ENCODE measurements at regions not wholly inside any gene's neighbourhood (a gene's known extent, or its start where the extent isn't known, plus 50 kb on each side); places are given as distances from the start of the nearest gene placed in this dataset.

DNA sequence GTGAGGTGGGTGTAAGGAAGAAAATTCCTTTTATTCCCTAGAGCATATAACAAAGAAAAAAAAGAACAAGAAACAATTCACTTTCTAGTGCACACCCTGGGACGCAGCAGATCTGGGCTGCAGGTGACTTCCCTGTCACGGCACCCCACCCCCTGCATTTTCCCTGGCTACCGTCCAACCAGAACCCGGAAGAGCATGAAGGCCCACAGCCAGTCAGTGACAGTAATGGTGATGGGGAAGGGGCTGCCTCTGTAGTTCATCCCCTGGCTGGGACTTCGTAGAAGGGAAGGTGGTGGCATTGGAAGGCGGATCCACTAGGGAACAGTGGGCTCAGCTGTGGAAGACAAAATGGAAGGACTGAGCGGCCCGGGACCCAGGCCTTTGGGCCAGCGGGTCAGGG is 236.7 kb downstream of the BUB3 start:
- Histone ChIP-seq H3K27ac (ENCODE audit: extremely low read length, insufficient read depth, low read length) (no peak overlapping the region), H3K36me3 (replicated peaks in 1 of 2; ENCODE audit: control insufficient read depth in 1 of 2, insufficient read depth in 2 of 2, low read length in 2 of 2) (no peaks in the 10 kb centered on the region), H3K4me1 (ENCODE audit: insufficient read depth, low read length) (no peaks in the 10 kb centered on the region), H4K20me1 (ENCODE audit: insufficient read depth, low read length) (no peaks in the 10 kb centered on the region), H3K9me3 (ENCODE audit: low read length) (peaks cover 19% of the 10 kb centered on the region), H3K4me3 (replicated peaks in 1 of 3; ENCODE audit: insufficient read depth in 1 of 3, low read depth in 2 of 3, low read length in 3 of 3) (no peak overlapping the region), H3K79me2 (ENCODE audit: insufficient read depth, low read length) (no peaks in the 10 kb centered on the region), H3K4me2 (ENCODE audit: low read depth, low read length) (no peak overlapping the region), H3K27me3 (ENCODE audit: control insufficient read depth in 1 of 2, insufficient read depth in 2 of 2, low read length in 2 of 2) (peaks cover 1 to 3% of the 10 kb centered on the region in 2 experiments; a peak in 2 of 5 replicates), H2AFZ (ENCODE audit: low read length) (no peak overlapping the region), H3K9ac (ENCODE audit: insufficient read depth, low read depth, low read length) (no peak overlapping the region)
- DNase-seq (ENCODE audit: low spot score) (no peak), FAIRE-seq (no peak), ATAC-seq (no peak)
- POLR2A ChIA-PET: no interaction called here
- in situ Hi-C loops (cut with HindIII; ENCODE audit: extremely low pct_ligation_motif_present, low pct_unique_long_range_greater_than_20kb) (no loop called here), intact Hi-C loops (cut with micrococcal nuclease; ENCODE audit: unreplicated experiment) (no loop called here)
- TF ChIP-seq ZNF468 (CRISPR knock-in tag; IDR thresholded peaks at IDR 0.05): no peak
- TF ChIP-seq, protein P1, sequence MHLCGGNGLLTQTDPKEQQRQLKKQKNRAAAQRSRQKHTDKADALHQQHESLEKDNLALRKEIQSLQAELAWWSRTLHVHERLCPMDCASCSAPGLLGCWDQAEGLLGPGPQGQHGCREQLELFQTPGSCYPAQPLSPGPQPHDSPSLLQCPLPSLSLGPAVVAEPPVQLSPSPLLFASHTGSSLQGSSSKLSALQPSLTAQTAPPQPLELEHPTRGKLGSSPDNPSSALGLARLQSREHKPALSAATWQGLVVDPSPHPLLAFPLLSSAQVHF (CRISPR knock-in tag; IDR thresholded peaks at IDR 0.05): no peak
- no peak for TF ChIP-seq ZNF777 (CRISPR knock-in tag; IDR thresholded peaks at IDR 0.05)
- no peak for TF ChIP-seq SALL1 (CRISPR knock-in tag; IDR thresholded peaks at IDR 0.05)
- TF ChIP-seq ZNF761 (CRISPR knock-in tag; conservative IDR thresholded peaks at IDR 0.05): no peak
- TF ChIP-seq, protein P2, sequence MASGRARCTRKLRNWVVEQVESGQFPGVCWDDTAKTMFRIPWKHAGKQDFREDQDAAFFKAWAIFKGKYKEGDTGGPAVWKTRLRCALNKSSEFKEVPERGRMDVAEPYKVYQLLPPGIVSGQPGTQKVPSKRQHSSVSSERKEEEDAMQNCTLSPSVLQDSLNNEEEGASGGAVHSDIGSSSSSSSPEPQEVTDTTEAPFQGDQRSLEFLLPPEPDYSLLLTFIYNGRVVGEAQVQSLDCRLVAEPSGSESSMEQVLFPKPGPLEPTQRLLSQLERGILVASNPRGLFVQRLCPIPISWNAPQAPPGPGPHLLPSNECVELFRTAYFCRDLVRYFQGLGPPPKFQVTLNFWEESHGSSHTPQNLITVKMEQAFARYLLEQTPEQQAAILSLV (CRISPR knock-in tag; IDR thresholded peaks at IDR 0.05; ENCODE audit: borderline replicate concordance): no peak
- no TSS peak for BruUV-seq (replicated peaks)
- WGBS (ENCODE audit: low lambda C conversion rate): 57% methylated on average over 9 of the region's 9 CpGs
- CTCF ChIA-PET (ENCODE audit: low intra/inter-chr PET ratio, low total read pairs): no interaction called here

DNA sequence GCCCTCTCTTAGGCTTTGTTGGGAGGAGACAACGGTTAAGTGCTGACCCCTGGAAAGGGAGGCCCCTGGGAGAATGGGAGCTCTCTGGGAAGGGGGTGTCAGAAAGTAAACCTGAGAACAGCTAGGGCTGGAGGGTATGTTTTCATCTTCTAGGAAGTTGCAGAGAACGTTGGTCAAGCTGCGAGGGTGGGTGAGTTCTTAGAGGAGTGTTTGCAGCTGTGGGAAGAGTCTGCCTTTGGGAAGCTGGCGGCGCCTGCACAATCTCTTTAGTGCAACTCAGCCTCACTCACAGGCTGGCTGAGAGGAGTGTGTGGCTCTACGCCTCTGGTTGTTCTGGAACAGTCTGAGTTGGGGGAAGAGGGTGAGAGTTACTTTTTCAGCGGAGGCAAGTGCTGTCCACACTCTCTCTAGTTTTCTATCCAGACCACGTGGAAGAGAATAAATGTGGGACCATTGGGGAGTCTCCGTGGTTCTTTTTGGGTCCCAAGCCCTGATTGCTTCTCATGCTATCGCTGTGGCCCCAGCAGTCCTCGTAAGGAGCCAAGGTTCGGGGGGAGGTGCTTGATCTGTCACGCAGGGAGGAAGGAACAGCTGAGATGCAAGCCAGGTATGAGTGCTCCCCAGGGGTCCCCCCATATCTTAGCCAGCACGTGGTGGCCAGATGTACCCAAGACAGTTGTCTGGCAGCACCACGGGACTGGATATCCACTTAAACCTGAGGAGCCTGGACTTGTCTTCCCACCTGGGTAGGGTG is 237.2 kb downstream of the BUB3 start:
- H3K36me3 ChIP-seq (replicated peaks in 1 of 2; ENCODE audit: control insufficient read depth in 1 of 2, insufficient read depth in 2 of 2, low read length in 2 of 2): no peaks in the 10 kb centered on the region
- in situ Hi-C loops (cut with HindIII; ENCODE audit: extremely low pct_ligation_motif_present, low pct_unique_long_range_greater_than_20kb): no loop called here
- H3K27ac ChIP-seq (ENCODE audit: extremely low read length, insufficient read depth, low read length): no peak overlapping the region
- DNase-seq (ENCODE audit: low spot score) (no peak), ATAC-seq (no peak), FAIRE-seq (no peak)
- H4K20me1 ChIP-seq (ENCODE audit: insufficient read depth, low read length): no peaks in the 10 kb centered on the region
- CTCF ChIA-PET (ENCODE audit: low intra/inter-chr PET ratio, low total read pairs): no interaction called here
- H3K4me3 ChIP-seq (replicated peaks in 1 of 3; ENCODE audit: insufficient read depth in 1 of 3, low read depth in 2 of 3, low read length in 3 of 3): no peak overlapping the region
- intact Hi-C loops (cut with micrococcal nuclease; ENCODE audit: unreplicated experiment): no loop called here
- no peak overlapping the region for H2AFZ ChIP-seq (ENCODE audit: low read length)
- WGBS (ENCODE audit: low lambda C conversion rate): 25% methylated on average over 9 of the region's 15 CpGs
- peaks cover 1 to 3% of the 10 kb centered on the region in 2 experiments; a peak in 2 of 5 replicates for H3K27me3 ChIP-seq (ENCODE audit: control insufficient read depth in 1 of 2, insufficient read depth in 2 of 2, low read length in 2 of 2)
- no peaks in the 10 kb centered on the region for H3K4me1 ChIP-seq (ENCODE audit: insufficient read depth, low read length)
- POLR2A ChIA-PET: no interaction called here
- no peak overlapping the region for H3K4me2 ChIP-seq (ENCODE audit: low read depth, low read length)
- peaks cover 14% of the 10 kb centered on the region; the same call in 1 of the 2 replicates for H3K9me3 ChIP-seq (ENCODE audit: low read length)
- H3K79me2 ChIP-seq (ENCODE audit: insufficient read depth, low read length): no peaks in the 10 kb centered on the region
- H3K9ac ChIP-seq (ENCODE audit: insufficient read depth, low read depth, low read length): no peak overlapping the region
- BruUV-seq (replicated peaks): no TSS peak
- TF ChIP-seq RFXANK (CRISPR knock-in tag; IDR thresholded peaks at IDR 0.05) (no peak), NCOA5 (CRISPR knock-in tag; IDR thresholded peaks at IDR 0.05) (no peak), ZNF33B (CRISPR knock-in tag; IDR thresholded peaks at IDR 0.05) (no peak), ZFP36L2 (CRISPR knock-in tag; IDR thresholded peaks at IDR 0.05) (no peak), NR2F1 (CRISPR knock-in tag; IDR thresholded peaks at IDR 0.05) (no peak), SATB2 (CRISPR knock-in tag; IDR thresholded peaks at IDR 0.05) (no peak)
- TF ChIP-seq, protein P3, sequence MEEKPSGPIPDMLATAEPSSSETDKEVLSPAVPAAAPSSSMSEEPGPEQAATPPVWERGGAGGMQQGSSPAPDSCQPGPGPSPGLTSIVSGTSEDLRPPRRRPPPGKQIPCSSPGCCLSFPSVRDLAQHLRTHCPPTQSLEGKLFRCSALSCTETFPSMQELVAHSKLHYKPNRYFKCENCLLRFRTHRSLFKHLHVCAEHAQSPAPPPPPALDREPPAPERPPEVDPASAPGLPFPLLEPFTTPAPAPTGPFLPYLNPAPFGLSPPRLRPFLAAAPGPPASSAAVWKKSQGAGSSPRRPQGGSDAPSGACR (CRISPR knock-in tag; IDR thresholded peaks at IDR 0.05): no peak
- TF ChIP-seq, protein P4, sequence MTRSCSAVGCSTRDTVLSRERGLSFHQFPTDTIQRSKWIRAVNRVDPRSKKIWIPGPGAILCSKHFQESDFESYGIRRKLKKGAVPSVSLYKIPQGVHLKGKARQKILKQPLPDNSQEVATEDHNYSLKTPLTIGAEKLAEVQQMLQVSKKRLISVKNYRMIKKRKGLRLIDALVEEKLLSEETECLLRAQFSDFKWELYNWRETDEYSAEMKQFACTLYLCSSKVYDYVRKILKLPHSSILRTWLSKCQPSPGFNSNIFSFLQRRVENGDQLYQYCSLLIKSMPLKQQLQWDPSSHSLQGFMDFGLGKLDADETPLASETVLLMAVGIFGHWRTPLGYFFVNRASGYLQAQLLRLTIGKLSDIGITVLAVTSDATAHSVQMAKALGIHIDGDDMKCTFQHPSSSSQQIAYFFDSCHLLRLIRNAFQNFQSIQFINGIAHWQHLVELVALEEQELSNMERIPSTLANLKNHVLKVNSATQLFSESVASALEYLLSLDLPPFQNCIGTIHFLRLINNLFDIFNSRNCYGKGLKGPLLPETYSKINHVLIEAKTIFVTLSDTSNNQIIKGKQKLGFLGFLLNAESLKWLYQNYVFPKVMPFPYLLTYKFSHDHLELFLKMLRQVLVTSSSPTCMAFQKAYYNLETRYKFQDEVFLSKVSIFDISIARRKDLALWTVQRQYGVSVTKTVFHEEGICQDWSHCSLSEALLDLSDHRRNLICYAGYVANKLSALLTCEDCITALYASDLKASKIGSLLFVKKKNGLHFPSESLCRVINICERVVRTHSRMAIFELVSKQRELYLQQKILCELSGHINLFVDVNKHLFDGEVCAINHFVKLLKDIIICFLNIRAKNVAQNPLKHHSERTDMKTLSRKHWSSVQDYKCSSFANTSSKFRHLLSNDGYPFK (CRISPR knock-in tag; IDR thresholded peaks at IDR 0.05; ENCODE audit: borderline replicate concordance): no peak

Measured in HepG2 (cell line).